Neural progenitor cell (in vitro differentiated cells): ENCODE measurements at regions not wholly inside any gene's neighbourhood (a gene's known extent, or its start where the extent isn't known, plus 50 kb on each side); places are given as distances from the start of the nearest gene placed in this dataset.

Source experiments
- DNase-seq: peaks from one replicate; pipeline ENCODE4 v3.0.0-alpha.2; 2016; ENCODE audit warnings: low spot score
- H2AFZ ChIP-seq: fragments of 200-600 bp; sonication (generic); replicated peaks from 2 replicates; pipeline ENCODE4 v1.6.1; 2016; ENCODE audit warnings: antibody characterized with exemption
- H3F3A ChIP-seq: fragments of 200-600 bp; sonication (generic); 2 replicates; pipeline ENCODE4 v1.6.1; 2016; ENCODE audit warnings: antibody characterized with exemption, low read depth
- H3K27ac ChIP-seq: fragments of 200-600 bp; sonication (generic); 2 replicates; pipeline ENCODE4 v1.5.1; 2016; ENCODE audit warnings: mild to moderate bottlenecking
- H3K27me3 ChIP-seq: fragments of 200-600 bp; sonication (generic); 2 replicates; pipeline ENCODE4 v1.6.1; 2016; ENCODE audit warnings: mild to moderate bottlenecking, moderate library complexity
- H3K36me3 ChIP-seq: fragments of 200-600 bp; sonication (generic); 2 replicates; pipeline ENCODE4 v1.5.1; 2016
- H3K4me1 ChIP-seq: fragments of 200-600 bp; sonication (generic); 2 replicates; pipeline ENCODE4 v1.6.1; 2016; ENCODE audit warnings: mixed run types
- H3K4me2 ChIP-seq: fragments of 200-600 bp; sonication (generic); 2 replicates; pipeline ENCODE4 v1.6.1; 2016
- H3K4me3 ChIP-seq: fragments of 200-600 bp; sonication (generic); 2 replicates; pipeline ENCODE4 v1.5.1; 2016
- H3K79me2 ChIP-seq: fragments of 200-600 bp; sonication (generic); 2 replicates; pipeline ENCODE4 v1.6.1; 2016; ENCODE audit warnings: low read depth
- H3K9ac ChIP-seq: fragments of 200-600 bp; sonication (generic); 2 replicates; pipeline ENCODE4 v1.6.1; 2016
- H3K9me3 ChIP-seq: fragments of 200-600 bp; sonication (generic); 2 replicates; pipeline ENCODE4 v1.5.1; 2016; ENCODE audit warnings: low read depth
- H4K20me1 ChIP-seq: fragments of 200-600 bp; sonication (generic); 2 replicates; pipeline ENCODE4 v1.6.1; 2016; ENCODE audit warnings: low read depth
- H3K27ac Mint-ChIP-seq: 3 replicates; pipeline ENCODE4 v1.8.0; 2021; ENCODE audit warnings: mixed read lengths
- H3K27me3 Mint-ChIP-seq: 2 replicates; pipeline ENCODE4 v1.8.0; 2022; ENCODE audit warnings: low read depth, mild to moderate bottlenecking, inconsistent platforms, moderate library complexity, mixed read lengths; ENCODE audit not compliant: insufficient read depth
- H3K36me3 Mint-ChIP-seq: 3 replicates; pipeline ENCODE4 v1.8.0; 2021; ENCODE audit warnings: mixed read lengths
- H3K4me1 Mint-ChIP-seq: 3 replicates; pipeline ENCODE4 v1.8.0; 2021; ENCODE audit warnings: mixed read lengths
- H3K4me3 Mint-ChIP-seq: 3 replicates; pipeline ENCODE4 v1.8.0; 2021; ENCODE audit warnings: mild to moderate bottlenecking, moderate library complexity, mixed read lengths
- H3K9me3 Mint-ChIP-seq: 3 replicates; pipeline ENCODE4 v1.8.0; 2020; ENCODE audit warnings: mixed read lengths
- CTCF ChIP-seq: fragments of 200-600 bp; sonication (generic); IDR thresholded peaks from 2 replicates; pipeline ENCODE4 v1.5.1; 2017; ENCODE audit warnings: antibody characterized with exemption, mild to moderate bottlenecking
- EZH2 ChIP-seq: fragments of 200-600 bp; sonication (generic); IDR thresholded peaks from 2 replicates; pipeline ENCODE4 v1.6.1; 2017; ENCODE audit warnings: antibody characterized with exemption, mild to moderate bottlenecking, moderate library complexity
- EZH2phosphoT487 ChIP-seq: fragments of 200-600 bp; sonication (generic); IDR thresholded peaks from 2 replicates; pipeline ENCODE4 v1.6.1; 2017; ENCODE audit warnings: antibody characterized with exemption

- no peak for DNase-seq
- Histone ChIP-seq H3K9ac (no peak overlapping the region), H3K4me1 (no peaks in the 10 kb centered on the region), H3K36me3 (no peaks in the 10 kb centered on the region), H4K20me1 (no peaks in the 10 kb centered on the region), H3K4me3 (no peak overlapping the region), H3K4me2 (no peak overlapping the region), H3K27ac (no peak overlapping the region), H3K79me2 (no peaks in the 10 kb centered on the region), H3F3A (no peaks in the 10 kb centered on the region), H3K27me3 (no peaks in the 10 kb centered on the region), H3K9me3 (no peaks in the 10 kb centered on the region), H2AFZ (no peak overlapping the region)
- no peaks in the 10 kb centered on the region for H3K36me3 Mint-ChIP-seq
- peaks cover 6% of the 10 kb centered on the region for H3K9me3 Mint-ChIP-seq
- H3K4me1 Mint-ChIP-seq, result peaks cover 7% of the 10 kb centered on the region
- no peak overlapping the region for H3K4me3 Mint-ChIP-seq
- H3K27ac Mint-ChIP-seq, result no peak overlapping the region
- no peaks in the 10 kb centered on the region for H3K27me3 Mint-ChIP-seq
- TF ChIP-seq CTCF, result no peak
- TF ChIP-seq EZH2, result no peak
- TF ChIP-seq EZH2phosphoT487, result no peak
These were observed 130.0 kb upstream of the SYNCRIP start for GRCh38 chr6:85772641-85773040.

GRCh38 chr6:85771925-85772430 is 129.3 kb upstream of the SYNCRIP start:
- Mint-ChIP-seq H3K27ac (peak overlapping the region; percentile 83), H3K4me3 (no peak overlapping the region)
- H3F3A ChIP-seq, result no peaks in the 10 kb centered on the region

GRCh38 chr6:85771455-85771854 is 128.8 kb upstream of the SYNCRIP start:
- H4K20me1 ChIP-seq, result no peaks in the 10 kb centered on the region
- Mint-ChIP-seq H3K27ac (no peak overlapping the region), H3K9me3 (peaks cover 6% of the 10 kb centered on the region), H3K4me3 (no peak overlapping the region), H3K27me3 (no peaks in the 10 kb centered on the region), H3K36me3 (no peaks in the 10 kb centered on the region), H3K4me1 (peaks cover 7% of the 10 kb centered on the region)
- no peak for TF ChIP-seq EZH2phosphoT487
- TF ChIP-seq EZH2, result no peak
- no peak for TF ChIP-seq CTCF
- H3K4me3 ChIP-seq, result no peak overlapping the region
- no peak for DNase-seq
- H3K4me2 ChIP-seq, result no peak overlapping the region
- no peaks in the 10 kb centered on the region for H3K36me3 ChIP-seq
- H2AFZ ChIP-seq, result no peak overlapping the region
- H3K27me3 ChIP-seq, result no peaks in the 10 kb centered on the region
- H3K9ac ChIP-seq, result no peak overlapping the region
- H3K9me3 ChIP-seq, result no peaks in the 10 kb centered on the region
- H3K27ac ChIP-seq, result no peak overlapping the region
- H3K4me1 ChIP-seq, result no peaks in the 10 kb centered on the region
- no peaks in the 10 kb centered on the region for H3F3A ChIP-seq
- H3K79me2 ChIP-seq, result no peaks in the 10 kb centered on the region

More at GRCh38 chr6:85771925-85772430, 129.3 kb upstream of the SYNCRIP start:
- no peak overlapping the region for H3K9ac ChIP-seq
- peak; percentile 4 for DNase-seq
- H3K27ac ChIP-seq, result no peak overlapping the region
- H3K9me3 ChIP-seq, result no peaks in the 10 kb centered on the region
- no peak overlapping the region for H3K4me2 ChIP-seq
- H3K9me3 Mint-ChIP-seq, result peaks cover 6% of the 10 kb centered on the region
- H3K27me3 Mint-ChIP-seq, result no peaks in the 10 kb centered on the region
- peaks cover 7% of the 10 kb centered on the region for H3K4me1 Mint-ChIP-seq
- H2AFZ ChIP-seq, result no peak overlapping the region
- H4K20me1 ChIP-seq, result no peaks in the 10 kb centered on the region
- no peaks in the 10 kb centered on the region for H3K36me3 Mint-ChIP-seq
- TF ChIP-seq EZH2, result no peak
- TF ChIP-seq CTCF, result no peak
- no peak for TF ChIP-seq EZH2phosphoT487
- no peaks in the 10 kb centered on the region for H3K27me3 ChIP-seq
- H3K4me1 ChIP-seq, result no peaks in the 10 kb centered on the region
- no peaks in the 10 kb centered on the region for H3K36me3 ChIP-seq
- H3K79me2 ChIP-seq, result no peaks in the 10 kb centered on the region
- H3K4me3 ChIP-seq, result no peak overlapping the region
